ENCODE measurements at regions not wholly inside any gene's neighbourhood (a gene's known extent, or its start where the extent isn't known, plus 50 kb on each side); places are given as distances from the start of the nearest gene placed in this dataset.
A peak's percentile ranks its signal among the peaks of the same experiment; 100 is the strongest.
"Not testable (repeated sequence)": the region's sequence is repeated elsewhere in the genome, so short reads cannot be mapped to it uniquely, and the experiment has no call there.

DNA sequence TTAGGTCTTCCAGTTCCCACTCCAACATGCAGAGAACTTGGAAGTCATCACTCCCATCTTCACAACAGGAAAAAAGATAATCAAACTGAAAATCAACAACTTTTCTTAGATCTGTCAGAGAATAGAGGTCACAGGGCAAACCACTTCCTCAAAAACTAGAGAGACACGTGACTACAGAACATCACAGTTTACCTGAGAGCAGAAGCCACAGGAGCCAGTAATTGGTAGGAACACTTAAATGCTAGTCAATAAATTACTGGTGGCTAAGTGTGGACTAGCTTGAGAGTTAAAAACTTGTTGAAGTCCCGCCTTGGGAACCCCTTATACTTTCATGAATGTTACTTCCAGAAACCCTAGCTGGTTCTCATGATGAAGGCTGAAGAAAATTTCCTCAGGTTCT, 81.1 kb downstream of the THSD1 start:
- not testable (repeated sequence) for DNase-seq

GRCh38 chr13:52319876-52320275, 86.1 kb downstream of the THSD1 start:
- no peak for DNase-seq

DNA sequence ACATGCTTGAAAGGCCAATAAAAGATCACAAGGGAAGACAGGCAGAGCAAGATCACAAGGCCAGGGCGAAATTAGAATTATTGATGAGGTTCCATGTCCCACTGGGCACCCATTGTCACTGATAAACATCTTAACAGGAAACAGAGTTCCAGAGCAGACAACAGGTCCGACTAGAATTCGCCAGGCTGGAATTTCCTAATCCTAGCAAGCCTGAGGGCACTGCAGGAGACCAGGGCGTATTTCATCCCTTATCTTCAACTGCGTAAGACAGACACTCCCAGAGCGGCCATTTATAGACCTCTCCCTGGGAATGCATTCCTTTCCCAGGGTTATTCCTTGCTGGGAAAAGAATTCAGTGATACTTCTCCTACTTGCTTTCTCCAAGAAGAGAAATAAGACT, 96.1 kb downstream of the THSD1 start:
- not testable (repeated sequence) for DNase-seq

GRCh38 chr13:52306336-52306735, 99.6 kb downstream of the THSD1 start:
- DNase-seq, result not testable (repeated sequence)

DNA sequence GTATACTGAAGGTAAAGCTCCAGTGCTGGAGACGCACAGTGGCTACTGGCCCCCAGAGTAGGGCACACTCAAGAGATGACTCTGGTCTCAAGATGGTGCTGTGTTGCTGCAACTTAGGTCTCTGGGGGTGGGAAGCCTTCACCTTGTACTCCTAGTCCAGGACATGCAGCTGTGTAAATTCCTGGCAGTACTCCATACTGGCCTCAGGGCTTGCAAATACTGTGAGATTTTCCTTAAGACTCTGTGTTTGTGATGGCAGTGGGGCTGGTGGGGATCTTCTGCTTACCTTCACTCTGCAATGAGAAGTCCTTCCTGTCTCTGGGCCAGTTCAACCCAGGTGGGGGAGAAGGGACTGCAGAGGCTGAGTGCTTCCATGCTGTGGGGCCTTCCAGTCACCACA, 102.9 kb downstream of the THSD1 start:
- DNase-seq, result not testable (repeated sequence)

- DNase-seq, result not testable (repeated sequence)
Measured at GRCh38 chr13:52302688-52303087, 103.3 kb downstream of the THSD1 start.

- DNase-seq, result not testable (repeated sequence)
Measured at GRCh38 chr13:52301810-52302400, 104.1 kb downstream of the THSD1 start.

DNA sequence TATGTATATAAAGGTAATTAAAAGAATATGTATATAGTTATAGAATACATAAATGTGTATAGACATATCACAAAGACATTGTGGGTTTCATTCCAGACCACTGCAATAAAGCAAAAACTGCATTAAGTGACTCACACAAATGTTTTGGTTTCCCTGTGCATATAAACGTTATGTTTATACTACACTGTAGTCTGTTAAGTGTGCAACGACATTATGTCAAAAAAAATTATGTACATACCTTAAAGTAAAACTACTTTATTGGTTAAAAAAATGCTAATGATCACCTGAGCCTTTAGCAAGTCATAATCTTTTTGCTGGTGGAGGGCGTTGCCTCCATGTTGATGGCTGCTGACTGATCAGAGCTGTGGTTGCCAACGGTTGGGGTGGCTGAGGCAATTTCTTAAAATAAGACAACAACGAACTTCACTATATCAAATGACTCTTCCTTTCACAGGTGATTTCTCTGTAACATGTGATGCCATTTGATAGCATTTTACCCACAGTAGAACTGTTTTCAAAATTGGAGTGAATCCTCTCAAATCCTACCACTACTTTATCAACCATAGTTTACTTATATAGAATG, 107.8 kb downstream of the THSD1 start:
- DNase-seq, result not testable (repeated sequence)

GRCh38 chr13:52288891-52289290, 117.1 kb downstream of the THSD1 start:
- DNase-seq, result not testable (repeated sequence)

DNA sequence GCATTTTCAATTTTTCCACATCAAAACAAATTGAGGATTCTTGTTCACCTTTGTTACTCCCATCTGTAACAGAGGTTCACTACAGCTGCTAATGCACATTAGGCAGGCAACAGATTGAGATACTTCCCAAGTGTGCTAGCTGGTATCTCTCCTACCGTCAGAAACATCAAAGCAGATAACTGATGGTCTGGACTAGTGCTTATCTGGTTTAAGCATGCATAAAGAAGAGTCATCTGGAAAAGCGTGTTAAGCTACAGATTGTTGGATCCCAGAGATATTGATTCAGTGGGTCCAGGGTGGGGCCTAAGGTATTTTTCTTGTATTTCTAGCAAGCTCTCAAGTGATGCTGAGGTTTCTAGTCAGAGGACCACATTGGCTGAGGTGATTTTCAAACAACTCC, 122.0 kb upstream of the NEK3 start:
- not testable (repeated sequence) for DNase-seq

- not testable (repeated sequence) for DNase-seq
Measured at GRCh38 chr13:52279408-52279807, 120.0 kb upstream of the NEK3 start.

DNA sequence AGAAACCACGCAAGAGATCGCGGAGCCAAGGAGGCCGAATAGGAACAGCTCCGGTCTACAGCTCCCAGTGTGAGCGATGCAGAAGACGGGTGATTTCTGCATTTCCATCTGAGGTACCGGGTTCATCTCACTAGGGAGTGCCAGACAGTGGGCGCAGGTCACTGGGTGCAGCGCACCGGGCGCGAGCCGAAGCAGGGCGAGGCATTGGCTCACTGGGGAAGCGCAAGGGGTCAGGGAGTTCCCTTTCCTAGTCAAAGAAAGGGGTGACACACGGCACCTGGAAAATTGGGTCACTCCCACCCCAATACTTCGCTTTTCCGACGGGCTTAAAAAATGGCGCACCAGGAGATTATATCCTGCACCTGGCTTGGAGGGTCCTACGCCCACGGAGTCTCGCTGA, 94.9 kb upstream of the NEK3 start:
- not testable (repeated sequence) for DNase-seq

DNA sequence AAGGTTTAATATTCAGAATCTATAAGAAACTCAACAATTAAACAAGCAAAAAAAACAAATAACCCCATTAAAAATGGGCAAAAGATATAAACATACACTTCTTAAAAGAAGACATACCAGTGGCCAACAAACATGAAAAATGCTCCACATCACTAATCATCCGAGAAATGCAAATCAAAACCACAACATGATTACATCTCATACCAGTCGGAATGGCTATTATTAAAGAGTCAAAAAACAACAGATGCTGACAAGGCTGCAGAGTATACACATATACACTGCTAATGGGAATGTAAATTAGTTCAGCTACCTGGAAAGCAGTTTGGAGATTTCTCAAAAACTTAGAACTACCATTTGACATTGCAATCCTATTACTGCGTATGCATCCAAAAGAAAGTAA, 81.4 kb upstream of the NEK3 start:
- not testable (repeated sequence) for DNase-seq

DNA sequence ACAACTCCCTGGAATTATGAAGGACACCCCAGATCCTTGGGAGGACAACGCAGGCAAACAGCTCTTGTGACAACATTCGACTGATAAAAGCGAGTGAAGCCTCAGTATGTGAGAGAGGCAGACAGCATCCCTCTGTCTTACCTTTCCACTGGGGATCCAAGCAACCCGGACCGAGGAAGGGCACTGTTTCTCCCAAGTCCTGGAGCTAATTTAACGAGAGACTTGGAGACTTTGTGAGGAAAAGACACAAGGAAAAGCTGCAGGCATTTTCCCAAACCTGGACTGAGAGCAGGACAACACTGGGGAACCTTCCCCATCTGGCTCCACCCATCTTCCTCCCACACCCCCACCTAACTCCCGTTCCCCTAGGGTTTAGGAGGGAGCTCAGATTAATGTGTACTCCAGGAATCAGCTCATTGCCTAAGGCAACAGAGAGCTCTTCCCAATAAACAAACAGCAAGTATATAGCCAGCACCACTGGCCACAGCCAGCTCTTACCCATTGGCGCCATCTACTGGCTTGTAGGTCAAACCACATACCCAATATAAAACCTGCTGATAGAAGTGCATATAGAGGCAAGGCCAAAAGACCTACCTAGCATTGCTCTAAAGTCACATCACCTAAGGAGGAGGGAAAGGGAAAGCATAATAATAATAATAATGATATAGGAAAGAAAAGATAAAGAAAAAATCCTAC, 76.7 kb upstream of the NEK3 start:
- DNase-seq, result peak; percentile 61

DNA sequence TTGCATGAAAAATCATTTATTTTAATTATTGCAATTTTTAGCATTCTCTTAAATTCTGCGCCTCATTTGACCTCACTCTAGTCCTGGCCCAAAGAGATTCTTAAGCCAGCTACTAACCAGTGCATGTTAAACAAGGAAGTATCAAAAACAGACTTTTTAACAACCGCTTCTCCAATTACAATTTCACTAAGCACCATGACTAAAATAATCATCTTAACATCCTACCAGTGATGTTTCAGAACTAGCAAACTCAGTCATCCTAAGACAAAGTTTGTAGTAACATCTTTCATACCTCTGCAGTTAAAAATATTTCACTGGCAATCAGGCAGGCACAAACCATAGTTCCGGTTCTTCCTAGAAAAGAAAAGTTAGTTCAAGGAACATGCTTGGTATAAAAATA, 75.5 kb upstream of the NEK3 start:
- not testable (repeated sequence) for DNase-seq

- not testable (repeated sequence) for DNase-seq
Measured at GRCh38 chr13:52223063-52223462, 63.7 kb upstream of the NEK3 start.

GRCh38 chr13:52213920-52214319, 54.5 kb upstream of the NEK3 start:
- not testable (repeated sequence) for DNase-seq

GRCh38 chr13:52212886-52213285, 53.5 kb upstream of the NEK3 start:
- DNase-seq, result not testable (repeated sequence)

DNA sequence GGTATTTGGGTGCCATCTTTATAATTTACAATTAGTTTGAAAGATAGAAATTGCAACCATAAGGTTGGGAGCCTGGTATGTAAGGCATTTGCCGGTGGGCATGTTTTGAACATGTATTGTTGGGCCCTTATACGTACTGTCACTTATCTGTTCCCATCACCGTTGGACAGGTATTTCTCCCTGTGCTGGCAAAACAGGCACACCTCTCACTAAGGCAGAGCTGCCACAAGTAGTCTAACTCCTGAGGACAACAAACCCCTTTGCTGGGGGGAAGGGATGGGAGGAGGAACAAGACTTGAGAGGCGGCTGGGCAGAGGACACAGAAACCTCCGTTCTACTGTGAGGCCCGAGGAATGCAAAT, 52.0 kb upstream of the NEK3 start:
- DNase-seq, result not testable (repeated sequence)

GRCh38 chr13:52210564-52211415, 51.4 kb upstream of the NEK3 start:
- DNase-seq, result not testable (repeated sequence)
